ENCODE measurements at regions not wholly inside any gene's neighbourhood (a gene's known extent, or its start where the extent isn't known, plus 50 kb on each side); places are given as distances from the start of the nearest gene placed in this dataset.
"Not testable (repeated sequence)": the region's sequence is repeated elsewhere in the genome, so short reads cannot be mapped to it uniquely, and the experiment has no call there.

- Histone ChIP-seq H3K9me3 (no peaks in the 10 kb centered on the region), H3K27ac (no peak overlapping the region), H3K4me2 (no peak overlapping the region), H3K4me1 (no peaks in the 10 kb centered on the region), H3K4me3 (no peak overlapping the region)
- WGBS (ENCODE audit: missing lambda C conversion rate), result 2% methylated on average over 2 of the region's 2 CpGs
- FAIRE-seq (no peak), DNase-seq (ENCODE audit: low read depth in 1 of 2, low spot score in 1 of 2) (no peak), ATAC-seq (no peak)
- ChIA-PET POLR2A (no interaction called here), CTCF (no interaction called here)
- TF ChIP-seq POLR2A (IDR thresholded peaks at IDR 0.05; ENCODE audit: low read length) (no peak), MYC (IDR thresholded peaks at IDR 0.05; ENCODE audit: borderline replicate concordance, low read length) (no peak), ZSCAN20 (CRISPR knock-in tag; IDR thresholded peaks at IDR 0.05) (no peak)
These were observed 322.1 kb downstream of the CBLL2 start for GRCh38 chrX:22594766-22595165.

- WGBS (ENCODE audit: missing lambda C conversion rate), result 0% methylated on average over 1 of the region's 5 CpGs
- Histone ChIP-seq H3K4me3 (no peak overlapping the region), H3K27ac (no peak overlapping the region), H3K4me2 (no peak overlapping the region), H3K4me1 (no peaks in the 10 kb centered on the region), H3K9me3 (no peaks in the 10 kb centered on the region)
- CTCF ChIA-PET, result interaction anchor here (0.5 kb wide), 1 partner anchor 633 kb away, joined by 3 read pairs; no protein-coding TSS in a partner anchor
- no peak for TF ChIP-seq RCOR1 (IDR thresholded peaks at IDR 0.05; ENCODE audit: low read depth, low read length)
- TF ChIP-seq JUNB (IDR thresholded peaks at IDR 0.05), result no peak
- TF ChIP-seq ZC3H11A (IDR thresholded peaks at IDR 0.05), result no peak
- no peak for TF ChIP-seq FOSB (CRISPR knock-in tag; IDR thresholded peaks at IDR 0.05)
- no peak for TF ChIP-seq TFCP2L1 (CRISPR knock-in tag; IDR thresholded peaks at IDR 0.05)
- no peak for TF ChIP-seq SREBF2 (IDR thresholded peaks at IDR 0.05)
- TF ChIP-seq REST (IDR thresholded peaks at IDR 0.05), result no peak
- no peak for TF ChIP-seq EHMT2 (IDR thresholded peaks at IDR 0.05; ENCODE audit: low read depth)
- no peak for TF ChIP-seq RFX5 (IDR thresholded peaks at IDR 0.05)
- no peak for TF ChIP-seq HEYL (CRISPR knock-in tag; IDR thresholded peaks at IDR 0.05)
- FAIRE-seq (no peak), DNase-seq (ENCODE audit: low read depth in 1 of 2, low spot score in 1 of 2) (no peak), ATAC-seq (no peak)
- POLR2A ChIA-PET, result no interaction called here
These were observed 330.3 kb downstream of the CBLL2 start for GRCh38 chrX:22603060-22603459.

- H3K4me2 ChIP-seq; DNase-seq (ENCODE audit: low read depth in 1 of 2, low spot score in 1 of 2); ATAC-seq; H3K4me3 ChIP-seq; H3K4me1 ChIP-seq; POLR2A ChIA-PET; H3K9me3 ChIP-seq; H3K27ac ChIP-seq; FAIRE-seq; CTCF ChIA-PET: not testable (repeated sequence)
- 5% methylated on average over 3 of the region's 15 CpGs for WGBS (ENCODE audit: missing lambda C conversion rate)
These were observed 336.7 kb downstream of the CBLL2 start for GRCh38 chrX:22609452-22609851.

- POLR2A ChIA-PET, result no interaction called here
- no peak for FAIRE-seq
- no peak for TF ChIP-seq NPAS2 (CRISPR knock-in tag; IDR thresholded peaks at IDR 0.05; ENCODE audit: borderline replicate concordance)
- TF ChIP-seq CBX2 (IDR thresholded peaks at IDR 0.05; ENCODE audit: borderline replicate concordance, low read depth), result no peak
- TF ChIP-seq ZFP36 (IDR thresholded peaks at IDR 0.05; ENCODE audit: borderline replicate concordance, partially characterized antibody), result no peak
- no peak for TF ChIP-seq CBX8 (IDR thresholded peaks at IDR 0.05)
- no peak for TF ChIP-seq BCL3 (IDR thresholded peaks at IDR 0.05)
- TF ChIP-seq HES2 (IDR thresholded peaks at IDR 0.05), result no peak
- no peak for TF ChIP-seq MAFK (IDR thresholded peaks at IDR 0.05; ENCODE audit: partially characterized antibody)
- CTCF ChIA-PET, result no interaction called here
- WGBS (ENCODE audit: missing lambda C conversion rate), result 0% methylated on average over 2 of the region's 2 CpGs
- no peaks in the 10 kb centered on the region for H3K4me1 ChIP-seq
- no peak overlapping the region for H3K27ac ChIP-seq
- no peak for DNase-seq (ENCODE audit: low read depth in 1 of 2, low spot score in 1 of 2)
- no peaks in the 10 kb centered on the region for H3K9me3 ChIP-seq
- no peak overlapping the region for H3K4me2 ChIP-seq
- no peak for ATAC-seq
- no peak overlapping the region for H3K4me3 ChIP-seq
These were observed 344.2 kb downstream of the CBLL2 start for GRCh38 chrX:22616867-22617266.
